CD14-positive monocyte (primary cell): ENCODE measurements at regions not wholly inside any gene's neighbourhood (a gene's known extent, or its start where the extent isn't known, plus 50 kb on each side); places are given as distances from the start of the nearest gene placed in this dataset.

Experiments used
- DNase-seq, 3 donors: peaks; one replicate each; pipeline ENCODE4 v3.0.0-alpha.2; 2011 to 2022
- H2AFZ ChIP-seq: 2 replicates; pipeline ENCODE4 v1.6.0; 2012; ENCODE audit warnings: mild to moderate bottlenecking, low read depth, low read length, inconsistent platforms; ENCODE audit not compliant: insufficient read depth, poor library complexity, severe bottlenecking
- H3K27ac ChIP-seq, 2 donors: 1 replicate in 1 of 2; 2 replicates in 1 of 2; pipeline ENCODE4 v1.5.1; 2012 to 2013; ENCODE audit warnings: low read length in 2 of 2, control low read depth in 1 of 2, inconsistent platforms in 1 of 2, low read depth in 1 of 2, mild to moderate bottlenecking in 1 of 2
- H3K27me3 ChIP-seq, 2 donors: one replicate each; pipeline versions ENCODE4 v1.6.0 to v1.6.1; 2011 to 2013; ENCODE audit warnings: low read length in 2 of 2; ENCODE audit not compliant: control insufficient read depth in 2 of 2, insufficient read depth in 2 of 2
- H3K36me3 ChIP-seq, 2 donors: replicated peaks in 1 of 2; 1 replicate in 1 of 2; 2 replicates in 1 of 2; pipeline versions ENCODE4 v1.5.1 to v1.6.1; 2012 to 2013; ENCODE audit warnings: low read length in 2 of 2, control low read depth in 1 of 2, inconsistent platforms in 1 of 2, mild to moderate bottlenecking in 1 of 2; ENCODE audit not compliant: insufficient read depth in 2 of 2, control insufficient read depth in 1 of 2
- H3K4me1 ChIP-seq, 2 donors: 1 replicate in 1 of 2; 2 replicates in 1 of 2; pipeline versions ENCODE4 v1.5.1 to v1.6.1; 2012 to 2013; ENCODE audit warnings: low read length in 2 of 2, control low read depth in 1 of 2, inconsistent platforms in 1 of 2, mild to moderate bottlenecking in 1 of 2, moderate library complexity in 1 of 2; ENCODE audit not compliant: insufficient read depth in 2 of 2, control insufficient read depth in 1 of 2
- H3K4me2 ChIP-seq: replicated peaks from 2 replicates; pipeline ENCODE3; 2012; ENCODE audit warnings: low read length, moderate library complexity, mild to moderate bottlenecking; ENCODE audit not compliant: poor library complexity, severe bottlenecking; ENCODE audit errors: extremely low read depth
- H3K4me3 ChIP-seq, 3 experiments: fragments of 200-600 bp in 1 of 3; sonication (generic) in 1 of 3; replicated peaks in 1 of 3; 1 replicate in 2 of 3; 2 replicates in 1 of 3; pipeline ENCODE4 v1.5.1; 2011 to 2013; ENCODE audit warnings: low read length in 3 of 3, mild to moderate bottlenecking in 3 of 3, control low read depth in 2 of 3, low read depth in 2 of 3, inconsistent platforms in 1 of 3, moderate library complexity in 1 of 3
- H3K79me2 ChIP-seq: 2 replicates; pipeline ENCODE4 v1.6.0; 2012; ENCODE audit warnings: mild to moderate bottlenecking, control low read depth, inconsistent platforms, low read length, moderate library complexity; ENCODE audit not compliant: insufficient read depth
- H3K9ac ChIP-seq: 2 replicates; pipeline ENCODE4 v1.6.0; 2017; ENCODE audit warnings: low read length, mild to moderate bottlenecking; ENCODE audit not compliant: insufficient read depth, poor library complexity, severe bottlenecking
- H3K9me3 ChIP-seq, 2 donors: replicated peaks in 1 of 2; 1 replicate in 1 of 2; 2 replicates in 1 of 2; pipeline versions ENCODE4 v1.5.1 to v1.6.1; 2012 to 2013; ENCODE audit warnings: low read length in 2 of 2, control low read depth in 1 of 2; ENCODE audit not compliant: control insufficient read depth in 1 of 2, insufficient read depth in 1 of 2
- H4K20me1 ChIP-seq: 2 replicates; pipeline ENCODE4 v1.6.0; 2012; ENCODE audit warnings: mild to moderate bottlenecking, low read length, control low read depth, moderate library complexity; ENCODE audit not compliant: insufficient read depth
- H3K27ac Mint-ChIP-seq, 7 donors: one replicate each; pipeline ENCODE4 v1.8.0; 2020; ENCODE audit warnings: mild to moderate bottlenecking in 7 of 7, mixed read lengths in 7 of 7, moderate library complexity in 6 of 7, inconsistent platforms in 2 of 7
- H3K27me3 Mint-ChIP-seq, 3 donors: one replicate each; pipeline ENCODE4 v1.8.0; 2021 to 2022; ENCODE audit warnings: low read depth in 3 of 3, mild to moderate bottlenecking in 3 of 3, mixed read lengths in 3 of 3, moderate library complexity in 3 of 3, inconsistent platforms in 1 of 3
- H3K36me3 Mint-ChIP-seq, 2 donors: one replicate each; pipeline ENCODE4 v1.8.0; 2020; ENCODE audit warnings: mixed read lengths in 2 of 2, inconsistent platforms in 1 of 2, mild to moderate bottlenecking in 1 of 2
- H3K4me1 Mint-ChIP-seq: one replicate; pipeline ENCODE4 v1.8.0; 2020; ENCODE audit warnings: mild to moderate bottlenecking, mixed read lengths
- H3K4me3 Mint-ChIP-seq, 2 donors: one replicate each; pipeline ENCODE4 v1.8.0; 2020; ENCODE audit warnings: mild to moderate bottlenecking in 2 of 2, mixed read lengths in 2 of 2, moderate library complexity in 1 of 2
- H3K9me3 Mint-ChIP-seq, 7 donors: one replicate each; pipeline ENCODE4 v1.8.0; 2020 to 2022; ENCODE audit warnings: mixed read lengths in 7 of 7, mild to moderate bottlenecking in 6 of 7, moderate library complexity in 6 of 7, inconsistent platforms in 2 of 7
- CTCF ChIP-seq: fragments of 200-600 bp; IDR thresholded peaks from one replicate; pipeline ENCODE4 v1.8.0; 2022; ENCODE audit warnings: antibody characterized with exemption, mild to moderate bottlenecking
- WGBS: methylation state at CpG from one replicate; pipeline ENCODE4 v1.1.5; 2013; ENCODE audit warnings: missing lambda C conversion rate; ENCODE audit not compliant: insufficient coverage; 5-methylcytosine and 5-hydroxymethylcytosine counted together
- intact Hi-C, 2 donors: fragments of 100-400 bp; cut with micrococcal nuclease; formaldehyde crosslinking; loops; one replicate each; pipeline versions ENCODE4 v1.15.0 to v1.15.1; 2023

GRCh38 chr7:114786455-114786854 is 135.4 kb upstream of the MDFIC start:
- Histone ChIP-seq H3K27me3 (no peaks in the 10 kb centered on the region), H3K4me2 (no peak overlapping the region), H3K79me2 (no peaks in the 10 kb centered on the region), H2AFZ (no peak overlapping the region), H3K9ac (no peak overlapping the region), H3K4me3 (no peak overlapping the region), H4K20me1 (no peaks in the 10 kb centered on the region), H3K4me1 (no peaks in the 10 kb centered on the region), H3K36me3 (no peaks in the 10 kb centered on the region), H3K9me3 (no peaks in the 10 kb centered on the region), H3K27ac (no peak overlapping the region)
- H3K27me3 Mint-ChIP-seq, result no peaks in the 10 kb centered on the region
- H3K27ac Mint-ChIP-seq, result no peak overlapping the region
- H3K36me3 Mint-ChIP-seq, result no peaks in the 10 kb centered on the region
- H3K4me1 Mint-ChIP-seq, result no peaks in the 10 kb centered on the region
- peaks cover 0 to 6% (median 0%) of the 10 kb centered on the region in 7 donors for H3K9me3 Mint-ChIP-seq
- TF ChIP-seq CTCF, result no peak
- DNase-seq, result no peak
- WGBS, result 86% methylated on average over 4 of the region's 7 CpGs
- no peak overlapping the region for H3K4me3 Mint-ChIP-seq
- intact Hi-C loops, result no loop called here

GRCh38 chr7:114787556-114787955 is 134.3 kb upstream of the MDFIC start:
- Histone ChIP-seq H3K36me3 (no peaks in the 10 kb centered on the region), H3K4me2 (no peak overlapping the region), H3K4me3 (no peak overlapping the region), H2AFZ (no peak overlapping the region), H3K27me3 (no peaks in the 10 kb centered on the region), H3K79me2 (no peaks in the 10 kb centered on the region), H4K20me1 (no peaks in the 10 kb centered on the region), H3K4me1 (no peaks in the 10 kb centered on the region), H3K9ac (no peak overlapping the region), H3K9me3 (no peaks in the 10 kb centered on the region), H3K27ac (no peak overlapping the region)
- Mint-ChIP-seq H3K36me3 (no peaks in the 10 kb centered on the region), H3K27ac (no peak overlapping the region), H3K9me3 (peaks cover 0 to 7% (median 0%) of the 10 kb centered on the region in 7 donors), H3K4me1 (no peaks in the 10 kb centered on the region), H3K4me3 (no peak overlapping the region), H3K27me3 (no peaks in the 10 kb centered on the region)
- no peak for DNase-seq
- no CpG with 5 or more reads among the region's 1 CpG for WGBS
- TF ChIP-seq CTCF, result no peak
- intact Hi-C loops, result no loop called here
